ENCODE measurements at regions not wholly inside any gene's neighbourhood (a gene's known extent, or its start where the extent isn't known, plus 50 kb on each side); places are given as distances from the start of the nearest gene placed in this dataset.

DNA sequence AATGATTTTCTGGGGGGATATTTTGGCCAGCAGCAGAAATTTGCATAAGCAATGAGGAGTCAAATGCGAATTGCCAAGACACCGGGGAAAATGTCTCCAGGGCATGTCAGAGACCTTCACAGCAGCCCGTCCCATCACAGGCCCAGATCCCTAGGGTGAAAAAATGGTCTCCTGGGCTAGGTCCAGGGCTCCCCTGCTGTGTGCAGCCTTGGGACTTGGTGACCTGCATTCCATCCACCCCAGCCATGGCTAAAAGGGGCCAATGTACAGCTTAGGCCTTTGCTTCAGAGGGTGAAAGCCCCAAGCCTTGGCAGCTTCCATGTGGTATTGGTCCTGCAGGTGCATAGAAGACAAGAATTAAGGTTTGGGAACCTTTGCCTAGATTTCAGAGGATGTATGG is 534.5 kb upstream of the MEF2C start:
- TF ChIP-seq, protein P1, sequence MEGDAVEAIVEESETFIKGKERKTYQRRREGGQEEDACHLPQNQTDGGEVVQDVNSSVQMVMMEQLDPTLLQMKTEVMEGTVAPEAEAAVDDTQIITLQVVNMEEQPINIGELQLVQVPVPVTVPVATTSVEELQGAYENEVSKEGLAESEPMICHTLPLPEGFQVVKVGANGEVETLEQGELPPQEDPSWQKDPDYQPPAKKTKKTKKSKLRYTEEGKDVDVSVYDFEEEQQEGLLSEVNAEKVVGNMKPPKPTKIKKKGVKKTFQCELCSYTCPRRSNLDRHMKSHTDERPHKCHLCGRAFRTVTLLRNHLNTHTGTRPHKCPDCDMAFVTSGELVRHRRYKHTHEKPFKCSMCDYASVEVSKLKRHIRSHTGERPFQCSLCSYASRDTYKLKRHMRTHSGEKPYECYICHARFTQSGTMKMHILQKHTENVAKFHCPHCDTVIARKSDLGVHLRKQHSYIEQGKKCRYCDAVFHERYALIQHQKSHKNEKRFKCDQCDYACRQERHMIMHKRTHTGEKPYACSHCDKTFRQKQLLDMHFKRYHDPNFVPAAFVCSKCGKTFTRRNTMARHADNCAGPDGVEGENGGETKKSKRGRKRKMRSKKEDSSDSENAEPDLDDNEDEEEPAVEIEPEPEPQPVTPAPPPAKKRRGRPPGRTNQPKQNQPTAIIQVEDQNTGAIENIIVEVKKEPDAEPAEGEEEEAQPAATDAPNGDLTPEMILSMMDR (IDR thresholded peaks at IDR 0.05; ENCODE audit: insufficient read depth, low read length, poor library complexity, severe bottlenecking) = no peak
- no peak for TF ChIP-seq EZH2phosphoT487 (conservative IDR thresholded peaks at IDR 0.05; ENCODE audit: low read length)

Data from SU-DHL-6 (cell line).